ENCODE measurements at regions not wholly inside any gene's neighbourhood (a gene's known extent, or its start where the extent isn't known, plus 50 kb on each side); places are given as distances from the start of the nearest gene placed in this dataset.

- no peak for DNase-seq
These were observed 98.0 kb downstream of the ARL4A start for GRCh38 chr7:12785473-12785872.

DNA sequence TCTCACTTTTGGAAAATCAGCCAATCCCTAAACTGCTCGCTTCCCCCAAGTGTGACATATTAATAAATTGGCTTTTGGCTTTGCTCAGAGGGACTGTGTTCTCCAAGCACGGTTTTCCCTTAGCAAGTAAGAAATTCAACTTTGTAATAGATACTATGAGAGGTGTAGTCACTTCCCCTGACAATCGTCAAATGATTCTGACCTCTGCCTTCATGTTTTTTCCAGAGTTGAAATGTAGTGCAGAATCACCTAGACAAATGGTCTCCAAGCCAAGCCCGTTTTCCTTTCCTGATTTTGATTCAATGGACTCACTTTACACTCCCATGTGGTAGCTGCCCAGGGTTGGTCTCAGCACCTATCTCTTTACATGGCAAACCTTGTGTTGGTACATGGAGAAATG is 99.1 kb downstream of the ARL4A start:
- DNase-seq = no peak

DNA sequence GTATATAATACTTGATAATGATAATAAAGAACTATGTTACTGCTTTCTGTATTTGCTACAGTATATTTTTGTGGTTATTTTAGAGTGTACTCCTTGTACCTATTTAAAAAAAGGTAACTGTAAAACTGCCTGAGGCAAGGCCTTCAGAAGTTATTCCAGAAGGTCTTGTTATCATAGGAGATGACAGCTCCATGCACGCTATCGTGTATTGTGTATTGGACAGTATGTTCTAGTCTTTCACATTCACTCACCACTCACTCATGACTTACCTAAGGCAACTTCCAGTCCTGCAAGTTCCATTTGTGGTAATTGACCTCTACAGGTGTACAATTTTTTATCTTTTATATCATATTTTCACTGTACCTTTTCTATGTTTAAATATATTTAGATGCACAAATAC is 100.7 kb downstream of the ARL4A start:
- DNase-seq = no peak

DNA sequence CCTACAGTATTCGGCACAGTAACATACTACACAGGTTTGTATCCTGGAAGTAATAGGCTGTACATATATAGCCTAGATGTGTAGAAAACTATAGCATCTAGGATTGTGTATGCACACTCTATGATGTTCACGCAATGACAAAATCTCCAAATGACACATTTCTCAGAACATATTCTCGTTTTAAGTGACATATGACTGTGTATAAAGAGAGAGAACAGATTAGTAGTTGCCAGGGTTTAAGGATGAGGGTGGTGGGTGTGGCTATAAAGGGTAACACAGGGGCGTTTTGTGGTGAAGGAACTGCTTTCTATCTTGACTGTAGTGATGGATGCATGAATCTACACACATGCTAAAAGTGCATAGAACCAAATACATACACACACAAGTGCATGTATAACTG is 101.2 kb downstream of the ARL4A start:
- DNase-seq = no peak

- no peak for DNase-seq
These were observed 107.4 kb downstream of the ARL4A start for GRCh38 chr7:12794722-12795302.

GRCh38 chr7:12796397-12797127 is 109.1 kb downstream of the ARL4A start:
- DNase-seq = no peak

- no peak for DNase-seq
These were observed 113.1 kb downstream of the ARL4A start for GRCh38 chr7:12800486-12800885.

- DNase-seq = no peak
These were observed 113.7 kb downstream of the ARL4A start for GRCh38 chr7:12801107-12801506.

- DNase-seq = no peak
These were observed 114.6 kb downstream of the ARL4A start for GRCh38 chr7:12802070-12802469.

DNA sequence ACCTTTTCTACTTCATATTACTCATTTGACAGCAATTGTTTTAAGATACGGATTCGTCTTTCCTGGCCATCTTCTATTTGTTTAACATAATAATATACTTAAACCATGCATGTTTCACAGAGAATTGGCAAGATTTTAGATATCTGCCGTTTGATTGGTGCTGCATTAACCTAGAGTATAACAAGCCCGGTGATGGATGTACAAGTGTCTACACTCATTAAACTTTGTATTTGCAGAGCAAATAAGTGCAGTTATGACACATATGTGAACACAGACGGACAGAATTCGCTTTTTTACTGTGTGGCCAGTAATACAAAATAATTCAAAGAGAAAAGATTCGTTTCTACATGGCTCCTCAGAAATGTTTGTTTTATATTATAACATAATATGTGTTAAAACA is 116.1 kb downstream of the ARL4A start:
- no peak for DNase-seq

- no peak for DNase-seq
These were observed 118.1 kb downstream of the ARL4A start for GRCh38 chr7:12805518-12805928.

- DNase-seq = no peak
These were observed 118.5 kb downstream of the ARL4A start for GRCh38 chr7:12805957-12806356.

DNA sequence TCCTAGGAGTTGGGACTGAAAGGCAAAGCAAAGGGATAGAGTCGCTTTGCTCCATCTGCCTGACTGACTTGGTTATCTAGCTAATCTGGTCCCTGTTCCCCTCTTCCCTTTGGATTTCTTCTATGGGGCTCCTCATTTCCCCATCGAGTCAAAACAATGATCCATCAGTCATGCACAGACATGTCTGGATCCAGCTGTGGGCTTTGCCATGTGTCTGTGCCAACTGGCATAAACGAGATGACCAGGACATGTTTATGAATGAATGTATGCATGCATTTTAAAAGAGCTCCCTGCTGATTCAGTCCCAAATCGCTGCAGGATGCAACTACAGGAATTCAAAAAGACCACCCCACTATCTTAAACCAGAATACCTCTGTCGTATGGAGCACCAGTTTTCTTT is 122.0 kb downstream of the ARL4A start:
- DNase-seq = no peak

GRCh38 chr7:12812111-12812510 is 124.7 kb downstream of the ARL4A start:
- no peak for DNase-seq

- DNase-seq = no peak
These were observed 126.7 kb downstream of the ARL4A start for GRCh38 chr7:12814107-12814506.

DNA sequence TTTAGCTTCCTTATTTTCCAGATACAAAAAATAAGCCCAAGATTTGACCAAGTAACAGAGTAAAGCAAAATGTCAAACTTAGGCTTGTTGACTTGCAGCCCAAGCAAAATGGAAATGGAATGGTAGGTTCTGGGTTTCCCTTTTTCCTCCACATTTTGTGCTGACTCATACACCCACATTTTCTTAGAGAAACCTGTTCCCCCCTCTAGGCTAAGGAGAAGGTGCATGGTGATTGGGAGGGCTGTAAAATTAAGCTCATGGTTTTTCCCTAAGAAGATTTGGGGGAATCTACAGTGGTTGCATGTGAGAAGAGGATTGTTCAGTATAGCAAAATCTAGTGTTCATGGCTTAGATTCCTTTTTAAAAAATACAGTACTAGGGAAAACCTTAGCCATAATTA is 127.4 kb downstream of the ARL4A start:
- DNase-seq = no peak

DNA sequence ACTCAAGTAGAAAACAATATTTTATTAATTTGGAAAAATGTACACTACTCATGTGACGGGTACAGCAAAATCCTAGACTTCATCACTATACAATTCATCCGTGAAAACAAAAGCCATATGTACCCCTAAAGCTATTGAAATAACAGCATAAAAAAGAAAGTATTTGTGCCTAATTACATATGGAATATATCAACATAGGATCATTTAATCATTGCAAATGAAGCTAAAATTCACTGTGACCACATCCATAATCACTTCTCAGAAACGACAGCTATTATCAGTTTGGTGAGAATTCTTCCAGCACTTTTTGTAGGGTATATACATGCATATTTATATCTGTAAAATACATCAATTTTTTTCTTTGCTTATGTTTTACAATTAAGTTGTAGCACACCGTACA is 128.0 kb downstream of the ARL4A start:
- no peak for DNase-seq

- no peak for DNase-seq
These were observed 128.4 kb downstream of the ARL4A start for GRCh38 chr7:12815871-12816270.

DNA sequence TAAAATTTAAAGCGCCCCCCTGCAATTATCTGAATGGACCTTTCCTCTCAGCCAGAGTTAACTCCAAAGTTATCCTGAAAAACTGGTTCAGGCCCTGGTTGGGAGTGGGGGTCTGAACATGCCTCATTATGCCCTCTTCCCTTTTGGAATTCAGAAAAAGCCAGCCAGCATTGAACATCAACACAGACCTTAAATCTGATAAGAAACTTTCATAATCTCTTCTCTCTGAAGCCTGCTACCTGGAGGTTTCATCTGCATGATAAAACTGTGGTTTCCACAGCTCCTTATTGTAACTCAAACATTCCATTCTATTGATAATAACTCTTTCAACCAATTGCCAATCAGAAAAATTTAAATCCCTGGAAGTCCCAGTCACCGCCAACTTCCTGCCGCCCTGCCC is 133.3 kb downstream of the ARL4A start:
- DNase-seq = no peak

DNA sequence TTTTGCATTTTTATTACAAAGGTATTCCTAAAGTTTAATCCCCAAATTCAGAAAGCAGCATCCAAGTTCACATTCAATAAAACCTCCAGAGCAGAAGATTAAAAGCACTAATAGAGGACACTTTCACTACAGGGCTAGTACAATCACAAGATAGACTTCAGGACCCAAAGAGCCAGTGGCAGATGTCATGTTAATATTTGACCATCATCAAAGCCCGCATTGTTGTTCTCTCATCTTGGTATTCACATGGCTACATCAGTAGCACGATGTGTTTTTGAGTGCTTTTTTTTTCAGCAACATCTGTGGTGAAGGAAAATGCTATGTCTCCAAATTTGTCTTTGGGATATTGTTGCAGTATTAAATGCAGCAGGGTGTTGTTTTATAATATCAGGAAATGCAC is 134.3 kb downstream of the ARL4A start:
- no peak for DNase-seq

GRCh38 chr7:12826079-12826478 is 138.6 kb downstream of the ARL4A start:
- DNase-seq = no peak

GRCh38 chr7:12827219-12827821 is 139.9 kb downstream of the ARL4A start:
- no peak for DNase-seq

DNA sequence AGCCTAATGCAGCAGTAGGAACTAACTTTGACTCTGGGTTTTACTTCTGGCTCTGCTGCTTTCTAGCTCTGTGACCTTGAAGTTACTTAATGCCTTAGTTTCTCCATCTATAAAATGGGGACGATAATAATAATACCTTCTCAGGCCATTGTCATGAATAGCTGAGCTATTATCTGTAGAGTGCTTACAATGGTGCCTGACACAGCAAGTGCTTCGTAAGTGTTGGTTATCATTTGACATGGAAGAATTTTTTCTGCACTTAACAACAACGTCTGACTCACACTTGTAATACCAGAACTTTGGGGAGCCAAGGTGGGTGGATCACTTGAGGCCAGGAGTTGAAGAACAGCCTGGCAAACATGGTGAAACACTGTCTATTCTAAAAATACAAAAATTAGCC is 140.5 kb downstream of the ARL4A start:
- DNase-seq = no peak

- no peak for DNase-seq
These were observed 143.6 kb downstream of the ARL4A start for GRCh38 chr7:12831024-12831423.

DNA sequence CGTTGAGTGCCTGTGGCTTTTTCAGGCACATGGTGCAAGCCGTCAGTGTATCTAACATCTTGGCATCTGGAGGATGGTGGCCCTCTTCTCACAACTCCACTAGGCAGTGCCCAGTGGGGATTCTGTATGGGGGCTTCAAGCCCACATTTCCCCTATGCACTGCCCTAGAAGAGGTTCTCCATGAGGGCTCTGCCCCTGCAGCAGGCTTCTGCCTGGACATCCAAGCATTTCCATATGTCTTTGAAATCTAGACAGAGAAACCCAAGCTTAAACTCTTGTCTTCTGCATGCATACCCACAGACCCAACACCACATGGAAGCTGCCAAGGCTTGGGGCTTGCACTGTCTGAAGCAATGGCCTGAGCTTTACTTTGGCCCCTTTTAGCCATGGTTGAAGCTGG is 146.4 kb downstream of the ARL4A start:
- DNase-seq = no peak

Measured in NCI-H2171 (cell line).